H9 (cell line): ENCODE measurements at regions not wholly inside any gene's neighbourhood (a gene's known extent, or its start where the extent isn't known, plus 50 kb on each side); places are given as distances from the start of the nearest gene placed in this dataset.

Source experiments
- DNase-seq: peaks from one replicate; pipeline ENCODE4 v3.0.0-alpha.2; 2017
- H2AFZ ChIP-seq: one replicate; pipeline ENCODE4 v1.6.1; 2013; ENCODE audit warnings: mild to moderate bottlenecking, low read length, control low read depth, moderate library complexity
- H2AK5ac ChIP-seq: 2 replicates; pipeline ENCODE4 v1.6.1; 2013; ENCODE audit warnings: low read length, control low read depth, mixed read lengths; ENCODE audit not compliant: insufficient read length
- H2BK120ac ChIP-seq: one replicate; pipeline ENCODE4 v1.6.1; 2013; ENCODE audit warnings: low read depth, mild to moderate bottlenecking, low read length, control low read depth, inconsistent platforms; ENCODE audit not compliant: poor library complexity, severe bottlenecking
- H2BK12ac ChIP-seq: 2 replicates; pipeline ENCODE4 v1.6.1; 2013; ENCODE audit warnings: low read length, control low read depth, mixed read lengths, low read depth; ENCODE audit not compliant: insufficient read length
- H2BK15ac ChIP-seq: 2 replicates; pipeline ENCODE4 v1.6.1; 2013; ENCODE audit warnings: low read depth, low read length, control low read depth
- H2BK20ac ChIP-seq: one replicate; pipeline ENCODE4 v1.6.1; 2013; ENCODE audit warnings: low read depth, mild to moderate bottlenecking, low read length, control low read depth, inconsistent platforms; ENCODE audit not compliant: poor library complexity, severe bottlenecking
- H2BK5ac ChIP-seq: 2 replicates; pipeline ENCODE4 v1.6.1; 2013; ENCODE audit warnings: low read length, control low read depth, mixed read lengths; ENCODE audit not compliant: insufficient read length
- H3K14ac ChIP-seq: 2 replicates; pipeline ENCODE4 v1.6.1; 2013; ENCODE audit warnings: low read length, control low read depth; ENCODE audit not compliant: insufficient read depth
- H3K18ac ChIP-seq: 2 replicates; pipeline ENCODE4 v1.6.1; 2013; ENCODE audit warnings: low read depth, mild to moderate bottlenecking, mixed read lengths, low read length, control low read depth; ENCODE audit not compliant: insufficient read length
- H3K23ac ChIP-seq: 2 replicates; pipeline ENCODE4 v1.6.1; 2013; ENCODE audit warnings: low read length, control low read depth, mixed read lengths, low read depth; ENCODE audit not compliant: insufficient read length
- H3K23me2 ChIP-seq: 2 replicates; pipeline ENCODE4 v1.6.1; 2013; ENCODE audit warnings: low read depth, mild to moderate bottlenecking, mixed read lengths, low read length, control low read depth; ENCODE audit not compliant: insufficient read length, poor library complexity, severe bottlenecking
- H3K27ac ChIP-seq: 2 replicates; pipeline ENCODE4 v1.5.1; 2013; ENCODE audit warnings: low read length, control low read depth, mixed read lengths, low read depth; ENCODE audit not compliant: insufficient read length
- H3K27me3 ChIP-seq: 2 replicates; pipeline ENCODE4 v1.6.1; 2013; ENCODE audit warnings: low read length, control low read depth, inconsistent platforms; ENCODE audit not compliant: insufficient read depth
- H3K4ac ChIP-seq: 2 replicates; pipeline ENCODE4 v1.6.1; 2013; ENCODE audit warnings: low read depth, mild to moderate bottlenecking, control low read depth, inconsistent platforms, low read length, moderate library complexity
- H3K4me1 ChIP-seq: 2 replicates; pipeline ENCODE4 v1.6.1; 2013; ENCODE audit warnings: low read length, control low read depth, inconsistent platforms; ENCODE audit not compliant: insufficient read depth
- H3K4me2 ChIP-seq: 2 replicates; pipeline ENCODE4 v1.6.1; 2013; ENCODE audit warnings: low read length, control low read depth, mixed read lengths; ENCODE audit not compliant: insufficient read length, insufficient read depth
- H3K56ac ChIP-seq: 2 replicates; pipeline ENCODE4 v1.6.1; 2013; ENCODE audit warnings: low read depth, mild to moderate bottlenecking, mixed read lengths, low read length, control low read depth; ENCODE audit not compliant: insufficient read length
- H3K79me1 ChIP-seq: 2 replicates; pipeline ENCODE4 v1.6.1; 2013; ENCODE audit warnings: low read depth, mild to moderate bottlenecking, moderate library complexity, low read length, control low read depth, inconsistent platforms; ENCODE audit not compliant: insufficient read depth, poor library complexity, severe bottlenecking
- H3K79me2 ChIP-seq: 2 replicates; pipeline ENCODE4 v1.6.1; 2013; ENCODE audit warnings: low read length, control low read depth, inconsistent platforms; ENCODE audit not compliant: insufficient read depth
- H3K9ac ChIP-seq: 2 replicates; pipeline ENCODE4 v1.6.1; 2013; ENCODE audit warnings: low read length, control low read depth, mixed read lengths; ENCODE audit not compliant: insufficient read length; ENCODE audit errors: extremely low read depth
- H3K9me3 ChIP-seq: one replicate; pipeline ENCODE4 v1.6.1; 2013; ENCODE audit warnings: low read depth, low read length, inconsistent platforms; ENCODE audit not compliant: control insufficient read depth
- H3T11ph ChIP-seq: one replicate; pipeline ENCODE4 v1.6.1; 2013; ENCODE audit warnings: mild to moderate bottlenecking, low read length, control low read depth, inconsistent platforms
- H4K20me1 ChIP-seq: one replicate; pipeline ENCODE4 v1.6.1; 2013; ENCODE audit not compliant: control insufficient read depth, insufficient read length, insufficient read depth
- H4K5ac ChIP-seq: 2 replicates; pipeline ENCODE4 v1.6.1; 2013; ENCODE audit warnings: low read depth, mild to moderate bottlenecking, mixed read lengths, low read length, control low read depth; ENCODE audit not compliant: insufficient read length
- H4K8ac ChIP-seq: replicated peaks from 2 replicates; pipeline ENCODE4 v1.6.1; 2013; ENCODE audit warnings: low read length, control low read depth, mixed read lengths, low read depth; ENCODE audit not compliant: insufficient read length
- H4K91ac ChIP-seq: 2 replicates; pipeline ENCODE4 v1.6.1; 2013; ENCODE audit warnings: low read depth, mild to moderate bottlenecking, moderate library complexity, mixed read lengths, low read length, control low read depth; ENCODE audit not compliant: insufficient read length
- H3K27ac Mint-ChIP-seq, 3 experiments: 2 replicates in 2 of 3; 3 replicates in 1 of 3; pipeline ENCODE4 v1.8.0; 2020 to 2021; ENCODE audit warnings: mixed read lengths in 3 of 3, mild to moderate bottlenecking in 1 of 3, moderate library complexity in 1 of 3
- H3K27me3 Mint-ChIP-seq: 2 replicates; pipeline ENCODE4 v1.8.0; 2021; ENCODE audit warnings: low read depth, mild to moderate bottlenecking, moderate library complexity, mixed read lengths
- H3K36me3 Mint-ChIP-seq, 3 experiments: 2 replicates in 2 of 3; 3 replicates in 1 of 3; pipeline ENCODE4 v1.8.0; 2020 to 2021; ENCODE audit warnings: low read depth in 3 of 3, mixed read lengths in 3 of 3; ENCODE audit not compliant: insufficient read depth in 1 of 3
- H3K4me1 Mint-ChIP-seq, 2 experiments: 2 replicates each; pipeline ENCODE4 v1.8.0; 2020; ENCODE audit warnings: mixed read lengths in 2 of 2
- H3K4me3 Mint-ChIP-seq, 2 experiments: 2 replicates in 1 of 2; 3 replicates in 1 of 2; pipeline ENCODE4 v1.8.0; 2020 to 2021; ENCODE audit warnings: mild to moderate bottlenecking in 2 of 2, mixed read lengths in 2 of 2, moderate library complexity in 1 of 2
- H3K9me3 Mint-ChIP-seq, 2 experiments: 2 replicates in 1 of 2; 3 replicates in 1 of 2; pipeline ENCODE4 v1.8.0; 2020; ENCODE audit warnings: mild to moderate bottlenecking in 2 of 2, mixed read lengths in 2 of 2, moderate library complexity in 1 of 2
- whole genome bisulfite sequencing: extraction: QIAGEN DNeasy Blood & Tissue Kit; methylation state at CpG from one replicate; pipeline ENCODE4 v1.1.7; 2013; ENCODE audit warnings: missing lambda C conversion rate, low lambda C conversion rate, mixed read lengths; ENCODE audit not compliant: insufficient read length; ENCODE audit errors: extremely low coverage; 5-methylcytosine and 5-hydroxymethylcytosine counted together
- TF ChIP-seq, protein P1 (sequence below): fragments of 200-600 bp; sonication (generic); conservative IDR thresholded peaks from 3 replicates; pipeline ENCODE4 v1.8.0; 2021; ENCODE audit warnings: antibody characterized with exemption, mild to moderate bottlenecking

DNA sequence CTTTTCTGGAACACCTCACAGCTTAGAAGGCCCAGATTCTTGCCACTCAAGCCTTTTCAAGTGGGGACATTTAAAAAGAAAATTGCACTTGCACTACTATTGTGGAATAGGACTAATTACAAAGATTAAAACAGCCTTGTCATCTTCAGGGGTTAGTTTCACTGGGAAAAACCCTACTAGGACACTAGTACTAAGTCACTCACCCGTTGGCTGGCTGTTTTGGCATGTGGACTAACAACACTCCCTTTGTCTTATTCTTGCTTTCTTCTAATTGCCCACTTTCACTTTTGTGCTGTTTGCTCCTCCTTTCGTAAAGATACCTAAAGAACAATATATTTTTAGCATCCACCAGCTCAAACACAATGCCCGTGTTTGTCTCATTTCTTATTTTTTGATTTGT, 200.9 kb upstream of the MID1 start:
- no peak for DNase-seq
- WGBS: no CpG with 5 or more reads among the region's 3 CpGs
- Histone ChIP-seq H3K23me2 (no peaks in the 10 kb centered on the region), H4K20me1 (no peaks in the 10 kb centered on the region), H2BK15ac (no peak overlapping the region), H2AK5ac (no peak overlapping the region), H3K4me1 (no peaks in the 10 kb centered on the region), H3K9me3 (no peaks in the 10 kb centered on the region), H2AFZ (no peak overlapping the region), H3K27me3 (no peaks in the 10 kb centered on the region), H3K79me2 (no peaks in the 10 kb centered on the region), H3K4ac (no peak overlapping the region), H3K79me1 (no peaks in the 10 kb centered on the region), H3K56ac (no peak overlapping the region), H2BK120ac (no peak overlapping the region), H2BK20ac (no peak overlapping the region), H3K4me2 (no peak overlapping the region), H2BK12ac (no peak overlapping the region), H4K8ac (no peak overlapping the region), H4K5ac (no peak overlapping the region), H3K18ac (no peak overlapping the region), H3T11ph (no peak overlapping the region), H2BK5ac (no peak overlapping the region), H3K14ac (no peak overlapping the region), H3K9ac (no peak overlapping the region), H4K91ac (no peak overlapping the region), H3K23ac (no peak overlapping the region), H3K27ac (no peak overlapping the region)
- H3K4me1 Mint-ChIP-seq: no peaks in the 10 kb centered on the region
- H3K9me3 Mint-ChIP-seq: peaks cover 20 to 53% of the 10 kb centered on the region in 2 experiments; a peak in 4 of 5 replicates
- no peaks in the 10 kb centered on the region for H3K27me3 Mint-ChIP-seq
- H3K4me3 Mint-ChIP-seq: no peak overlapping the region
- no peaks in the 10 kb centered on the region for H3K36me3 Mint-ChIP-seq
- TF ChIP-seq, protein P1, sequence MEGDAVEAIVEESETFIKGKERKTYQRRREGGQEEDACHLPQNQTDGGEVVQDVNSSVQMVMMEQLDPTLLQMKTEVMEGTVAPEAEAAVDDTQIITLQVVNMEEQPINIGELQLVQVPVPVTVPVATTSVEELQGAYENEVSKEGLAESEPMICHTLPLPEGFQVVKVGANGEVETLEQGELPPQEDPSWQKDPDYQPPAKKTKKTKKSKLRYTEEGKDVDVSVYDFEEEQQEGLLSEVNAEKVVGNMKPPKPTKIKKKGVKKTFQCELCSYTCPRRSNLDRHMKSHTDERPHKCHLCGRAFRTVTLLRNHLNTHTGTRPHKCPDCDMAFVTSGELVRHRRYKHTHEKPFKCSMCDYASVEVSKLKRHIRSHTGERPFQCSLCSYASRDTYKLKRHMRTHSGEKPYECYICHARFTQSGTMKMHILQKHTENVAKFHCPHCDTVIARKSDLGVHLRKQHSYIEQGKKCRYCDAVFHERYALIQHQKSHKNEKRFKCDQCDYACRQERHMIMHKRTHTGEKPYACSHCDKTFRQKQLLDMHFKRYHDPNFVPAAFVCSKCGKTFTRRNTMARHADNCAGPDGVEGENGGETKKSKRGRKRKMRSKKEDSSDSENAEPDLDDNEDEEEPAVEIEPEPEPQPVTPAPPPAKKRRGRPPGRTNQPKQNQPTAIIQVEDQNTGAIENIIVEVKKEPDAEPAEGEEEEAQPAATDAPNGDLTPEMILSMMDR: no peak
- H3K27ac Mint-ChIP-seq: no peak overlapping the region
